Hepatocyte (in vitro differentiated cells): ENCODE measurements at regions not wholly inside any gene's neighbourhood (a gene's known extent, or its start where the extent isn't known, plus 50 kb on each side); places are given as distances from the start of the nearest gene placed in this dataset.

Source experiments
- CTCF ChIP-seq: fragments of 200-600 bp; sonication (generic); IDR thresholded peaks from 2 replicates; pipeline ENCODE4 v1.5.1; 2016; ENCODE audit warnings: antibody characterized with exemption, mild to moderate bottlenecking; ENCODE audit not compliant: poor library complexity
- EZH2 ChIP-seq: fragments of 200-600 bp; sonication (generic); IDR thresholded peaks from 2 replicates; pipeline ENCODE4 v1.6.1; 2016; ENCODE audit warnings: antibody characterized with exemption, mild to moderate bottlenecking, borderline replicate concordance
- EZH2phosphoT487 ChIP-seq: fragments of 200-600 bp; sonication (generic); IDR thresholded peaks from one replicate; pipeline ENCODE4 v1.6.1; 2018; ENCODE audit warnings: antibody characterized with exemption, mild to moderate bottlenecking, low read depth, moderate library complexity; ENCODE audit not compliant: unreplicated experiment, severe bottlenecking

- TF ChIP-seq EZH2phosphoT487 (no peak), CTCF (no peak), EZH2 (no peak)
Measured at GRCh38 chr14:49417790-49418189, 168.4 kb downstream of the RPS29 start.
